H1 (cell line): ENCODE measurements at regions not wholly inside any gene's neighbourhood (a gene's known extent, or its start where the extent isn't known, plus 50 kb on each side); places are given as distances from the start of the nearest gene placed in this dataset.

Experiments
- CBX8 ChIP-seq: fragments of 300-800, 300-1000 bp; sonication (generic); IDR thresholded peaks from 2 replicates; pipeline ENCODE4 v1.7.1; 2016; ENCODE audit warnings: low read depth, low read length, borderline replicate concordance
- CEBPB ChIP-seq: IDR thresholded peaks from 2 replicates; pipeline ENCODE4 v1.6.1; 2012; ENCODE audit warnings: low read depth, low read length
- CTBP2 ChIP-seq: IDR thresholded peaks from 2 replicates; pipeline ENCODE4 v1.7.0; 2011; ENCODE audit warnings: borderline replicate concordance, mild to moderate bottlenecking, moderate library complexity, mixed read lengths, low read length; ENCODE audit not compliant: insufficient read depth, insufficient read length
- NANOG ChIP-seq: IDR thresholded peaks from 2 replicates; pipeline ENCODE4 v1.6.1; 2011; ENCODE audit warnings: low read length, low read depth, mild to moderate bottlenecking, inconsistent platforms; ENCODE audit not compliant: insufficient read depth, poor library complexity, severe bottlenecking
- SP2 ChIP-seq: IDR thresholded peaks from 2 replicates; pipeline ENCODE4 v1.6.1; 2012; ENCODE audit warnings: mild to moderate bottlenecking, low read length, inconsistent platforms
- TEAD4 ChIP-seq: IDR thresholded peaks from 2 replicates; pipeline ENCODE4 v1.6.1; 2012; ENCODE audit warnings: low read depth, low read length, inconsistent platforms, mixed read lengths
- TF ChIP-seq, protein P1 (sequence below): fragments of 300-600 bp; sonication (generic); IDR thresholded peaks from 2 replicates; pipeline ENCODE4 v1.7.1; 2012; ENCODE audit warnings: low read length, moderate library complexity, mild to moderate bottlenecking, inconsistent platforms; ENCODE audit not compliant: insufficient replicate concordance
- TF ChIP-seq, protein P2 (sequence below): IDR thresholded peaks from 2 replicates; pipeline ENCODE4 v1.6.1; 2011; ENCODE audit warnings: low read depth, mild to moderate bottlenecking, low read length; ENCODE audit not compliant: insufficient read depth

DNA sequence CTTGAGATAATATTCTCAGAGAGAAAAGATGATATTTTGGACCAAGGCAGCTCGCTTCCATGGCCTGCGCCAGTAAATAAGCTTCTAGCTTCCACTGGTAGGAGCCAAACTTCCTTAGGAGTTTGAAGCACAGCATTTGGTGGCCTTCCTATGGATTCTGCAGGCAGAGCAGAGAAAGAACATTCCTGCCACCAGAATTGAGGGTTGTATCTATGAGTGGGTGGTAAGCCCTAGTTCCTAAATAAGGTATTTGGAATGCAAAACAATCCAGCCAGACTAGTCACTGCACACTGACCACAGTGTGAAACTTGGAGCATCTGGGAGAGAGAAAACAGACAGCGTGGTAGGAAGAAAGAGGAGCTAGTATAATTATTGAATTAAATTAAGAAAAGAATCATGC, 54.1 kb upstream of the BCAR3 start (continued):
- TF ChIP-seq, protein P1, sequence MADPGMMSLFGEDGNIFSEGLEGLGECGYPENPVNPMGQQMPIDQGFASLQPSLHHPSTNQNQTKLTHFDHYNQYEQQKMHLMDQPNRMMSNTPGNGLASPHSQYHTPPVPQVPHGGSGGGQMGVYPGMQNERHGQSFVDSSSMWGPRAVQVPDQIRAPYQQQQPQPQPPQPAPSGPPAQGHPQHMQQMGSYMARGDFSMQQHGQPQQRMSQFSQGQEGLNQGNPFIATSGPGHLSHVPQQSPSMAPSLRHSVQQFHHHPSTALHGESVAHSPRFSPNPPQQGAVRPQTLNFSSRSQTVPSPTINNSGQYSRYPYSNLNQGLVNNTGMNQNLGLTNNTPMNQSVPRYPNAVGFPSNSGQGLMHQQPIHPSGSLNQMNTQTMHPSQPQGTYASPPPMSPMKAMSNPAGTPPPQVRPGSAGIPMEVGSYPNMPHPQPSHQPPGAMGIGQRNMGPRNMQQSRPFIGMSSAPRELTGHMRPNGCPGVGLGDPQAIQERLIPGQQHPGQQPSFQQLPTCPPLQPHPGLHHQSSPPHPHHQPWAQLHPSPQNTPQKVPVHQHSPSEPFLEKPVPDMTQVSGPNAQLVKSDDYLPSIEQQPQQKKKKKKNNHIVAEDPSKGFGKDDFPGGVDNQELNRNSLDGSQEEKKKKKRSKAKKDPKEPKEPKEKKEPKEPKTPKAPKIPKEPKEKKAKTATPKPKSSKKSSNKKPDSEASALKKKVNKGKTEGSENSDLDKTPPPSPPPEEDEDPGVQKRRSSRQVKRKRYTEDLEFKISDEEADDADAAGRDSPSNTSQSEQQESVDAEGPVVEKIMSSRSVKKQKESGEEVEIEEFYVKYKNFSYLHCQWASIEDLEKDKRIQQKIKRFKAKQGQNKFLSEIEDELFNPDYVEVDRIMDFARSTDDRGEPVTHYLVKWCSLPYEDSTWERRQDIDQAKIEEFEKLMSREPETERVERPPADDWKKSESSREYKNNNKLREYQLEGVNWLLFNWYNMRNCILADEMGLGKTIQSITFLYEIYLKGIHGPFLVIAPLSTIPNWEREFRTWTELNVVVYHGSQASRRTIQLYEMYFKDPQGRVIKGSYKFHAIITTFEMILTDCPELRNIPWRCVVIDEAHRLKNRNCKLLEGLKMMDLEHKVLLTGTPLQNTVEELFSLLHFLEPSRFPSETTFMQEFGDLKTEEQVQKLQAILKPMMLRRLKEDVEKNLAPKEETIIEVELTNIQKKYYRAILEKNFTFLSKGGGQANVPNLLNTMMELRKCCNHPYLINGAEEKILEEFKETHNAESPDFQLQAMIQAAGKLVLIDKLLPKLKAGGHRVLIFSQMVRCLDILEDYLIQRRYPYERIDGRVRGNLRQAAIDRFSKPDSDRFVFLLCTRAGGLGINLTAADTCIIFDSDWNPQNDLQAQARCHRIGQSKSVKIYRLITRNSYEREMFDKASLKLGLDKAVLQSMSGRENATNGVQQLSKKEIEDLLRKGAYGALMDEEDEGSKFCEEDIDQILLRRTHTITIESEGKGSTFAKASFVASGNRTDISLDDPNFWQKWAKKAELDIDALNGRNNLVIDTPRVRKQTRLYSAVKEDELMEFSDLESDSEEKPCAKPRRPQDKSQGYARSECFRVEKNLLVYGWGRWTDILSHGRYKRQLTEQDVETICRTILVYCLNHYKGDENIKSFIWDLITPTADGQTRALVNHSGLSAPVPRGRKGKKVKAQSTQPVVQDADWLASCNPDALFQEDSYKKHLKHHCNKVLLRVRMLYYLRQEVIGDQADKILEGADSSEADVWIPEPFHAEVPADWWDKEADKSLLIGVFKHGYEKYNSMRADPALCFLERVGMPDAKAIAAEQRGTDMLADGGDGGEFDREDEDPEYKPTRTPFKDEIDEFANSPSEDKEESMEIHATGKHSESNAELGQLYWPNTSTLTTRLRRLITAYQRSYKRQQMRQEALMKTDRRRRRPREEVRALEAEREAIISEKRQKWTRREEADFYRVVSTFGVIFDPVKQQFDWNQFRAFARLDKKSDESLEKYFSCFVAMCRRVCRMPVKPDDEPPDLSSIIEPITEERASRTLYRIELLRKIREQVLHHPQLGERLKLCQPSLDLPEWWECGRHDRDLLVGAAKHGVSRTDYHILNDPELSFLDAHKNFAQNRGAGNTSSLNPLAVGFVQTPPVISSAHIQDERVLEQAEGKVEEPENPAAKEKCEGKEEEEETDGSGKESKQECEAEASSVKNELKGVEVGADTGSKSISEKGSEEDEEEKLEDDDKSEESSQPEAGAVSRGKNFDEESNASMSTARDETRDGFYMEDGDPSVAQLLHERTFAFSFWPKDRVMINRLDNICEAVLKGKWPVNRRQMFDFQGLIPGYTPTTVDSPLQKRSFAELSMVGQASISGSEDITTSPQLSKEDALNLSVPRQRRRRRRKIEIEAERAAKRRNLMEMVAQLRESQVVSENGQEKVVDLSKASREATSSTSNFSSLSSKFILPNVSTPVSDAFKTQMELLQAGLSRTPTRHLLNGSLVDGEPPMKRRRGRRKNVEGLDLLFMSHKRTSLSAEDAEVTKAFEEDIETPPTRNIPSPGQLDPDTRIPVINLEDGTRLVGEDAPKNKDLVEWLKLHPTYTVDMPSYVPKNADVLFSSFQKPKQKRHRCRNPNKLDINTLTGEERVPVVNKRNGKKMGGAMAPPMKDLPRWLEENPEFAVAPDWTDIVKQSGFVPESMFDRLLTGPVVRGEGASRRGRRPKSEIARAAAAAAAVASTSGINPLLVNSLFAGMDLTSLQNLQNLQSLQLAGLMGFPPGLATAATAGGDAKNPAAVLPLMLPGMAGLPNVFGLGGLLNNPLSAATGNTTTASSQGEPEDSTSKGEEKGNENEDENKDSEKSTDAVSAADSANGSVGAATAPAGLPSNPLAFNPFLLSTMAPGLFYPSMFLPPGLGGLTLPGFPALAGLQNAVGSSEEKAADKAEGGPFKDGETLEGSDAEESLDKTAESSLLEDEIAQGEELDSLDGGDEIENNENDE = no peak
- TF ChIP-seq SP2 (no peak), TEAD4 (no peak), CTBP2 (no peak), CBX8 (no peak), NANOG (no peak), CEBPB (no peak)
- TF ChIP-seq, protein P2, sequence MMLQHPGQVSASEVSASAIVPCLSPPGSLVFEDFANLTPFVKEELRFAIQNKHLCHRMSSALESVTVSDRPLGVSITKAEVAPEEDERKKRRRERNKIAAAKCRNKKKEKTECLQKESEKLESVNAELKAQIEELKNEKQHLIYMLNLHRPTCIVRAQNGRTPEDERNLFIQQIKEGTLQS = no peak
